ENCODE measurements at regions not wholly inside any gene's neighbourhood (a gene's known extent, or its start where the extent isn't known, plus 50 kb on each side); places are given as distances from the start of the nearest gene placed in this dataset.

DNA sequence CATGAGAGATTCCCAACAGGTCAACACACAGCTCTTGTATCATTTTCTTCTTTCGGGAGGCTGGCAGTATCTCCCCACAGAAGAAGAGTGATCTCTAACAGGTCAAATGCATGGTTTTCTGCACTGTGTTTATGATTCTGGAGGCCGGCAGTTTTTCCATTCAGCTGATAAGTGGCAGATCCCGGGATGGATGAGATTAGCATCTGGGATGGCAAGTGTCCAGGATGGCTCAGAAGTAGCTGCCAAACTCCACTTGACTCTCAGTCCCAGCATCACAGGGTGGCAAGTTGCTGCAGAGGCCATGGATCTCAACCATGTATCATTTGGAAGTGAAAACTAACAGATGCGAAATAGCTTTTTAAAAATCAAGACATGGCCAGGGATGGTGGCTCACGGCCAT lies 97.8 kb upstream of the SLC44A1 start:
- no peak for DNase-seq (ENCODE audit: low spot score)

DNA sequence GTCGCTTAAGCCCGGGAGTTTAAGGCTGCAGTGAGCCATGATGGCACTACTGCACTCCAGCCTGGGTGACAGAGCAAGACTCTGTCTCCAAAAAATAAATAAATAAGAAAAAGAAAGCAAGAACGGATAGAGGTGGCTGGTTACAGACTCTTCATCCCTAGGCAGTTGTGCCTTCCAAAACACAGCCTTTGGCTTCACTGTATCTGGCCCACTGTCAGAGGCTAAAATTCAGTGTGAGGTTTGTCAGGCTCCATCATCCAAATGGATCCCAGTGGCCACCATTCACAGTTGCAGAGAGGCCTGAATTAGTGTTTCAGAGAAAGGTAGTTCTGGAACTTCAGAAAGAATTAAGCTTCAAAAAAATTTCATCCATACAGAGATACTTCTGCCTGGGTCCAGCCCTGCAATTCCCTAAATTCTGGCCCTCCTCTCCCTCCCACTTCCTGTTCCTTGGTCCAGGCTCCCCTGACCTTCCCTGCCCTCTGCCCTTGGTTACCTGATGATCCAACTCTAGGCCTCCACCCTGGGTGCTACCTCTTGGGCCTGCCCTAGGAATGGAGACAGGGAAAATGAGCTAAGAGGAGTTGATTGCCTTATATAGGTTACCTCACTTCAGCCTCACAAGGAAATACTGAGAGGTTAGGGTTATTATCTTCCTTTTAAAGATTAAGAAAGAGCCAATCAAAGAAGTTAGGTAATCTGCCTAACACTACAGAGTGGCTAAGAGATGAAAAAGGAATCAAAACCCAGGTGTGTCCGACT lies 97.2 kb upstream of the SLC44A1 start:
- DNase-seq (ENCODE audit: low spot score), result no peak

DNA sequence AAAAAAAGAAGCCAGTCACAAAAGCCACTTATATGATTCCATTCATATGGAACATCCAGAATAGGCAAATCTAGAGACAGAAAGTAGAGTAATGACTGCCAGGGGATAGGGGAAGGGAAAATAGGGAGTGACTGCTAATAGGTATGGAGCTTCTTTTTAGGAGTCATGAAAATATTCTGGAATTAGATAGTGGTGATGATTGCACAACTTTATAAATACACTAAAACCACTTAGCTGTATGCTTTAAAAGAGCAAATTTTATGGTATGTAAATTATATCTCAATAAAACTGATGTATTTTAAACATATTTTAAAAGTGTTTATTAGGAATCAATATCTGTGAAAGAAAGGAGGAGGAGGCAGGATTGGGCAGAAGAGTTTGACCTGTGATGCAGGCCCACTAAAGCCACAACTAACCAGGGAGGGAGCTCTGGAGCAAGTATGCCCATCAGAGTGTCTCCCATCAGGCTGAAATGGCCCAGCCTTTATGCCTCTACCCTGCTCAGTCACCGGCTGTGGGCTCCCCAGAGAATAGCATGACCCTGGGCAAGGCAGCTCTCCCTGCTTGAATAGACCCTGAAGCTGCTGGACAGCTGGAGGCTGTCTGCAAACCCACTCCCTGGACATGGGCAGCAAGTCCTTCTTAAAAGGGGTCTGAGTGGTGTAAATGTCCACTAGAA lies 96.0 kb upstream of the SLC44A1 start:
- no peak for DNase-seq (ENCODE audit: low spot score)

DNA sequence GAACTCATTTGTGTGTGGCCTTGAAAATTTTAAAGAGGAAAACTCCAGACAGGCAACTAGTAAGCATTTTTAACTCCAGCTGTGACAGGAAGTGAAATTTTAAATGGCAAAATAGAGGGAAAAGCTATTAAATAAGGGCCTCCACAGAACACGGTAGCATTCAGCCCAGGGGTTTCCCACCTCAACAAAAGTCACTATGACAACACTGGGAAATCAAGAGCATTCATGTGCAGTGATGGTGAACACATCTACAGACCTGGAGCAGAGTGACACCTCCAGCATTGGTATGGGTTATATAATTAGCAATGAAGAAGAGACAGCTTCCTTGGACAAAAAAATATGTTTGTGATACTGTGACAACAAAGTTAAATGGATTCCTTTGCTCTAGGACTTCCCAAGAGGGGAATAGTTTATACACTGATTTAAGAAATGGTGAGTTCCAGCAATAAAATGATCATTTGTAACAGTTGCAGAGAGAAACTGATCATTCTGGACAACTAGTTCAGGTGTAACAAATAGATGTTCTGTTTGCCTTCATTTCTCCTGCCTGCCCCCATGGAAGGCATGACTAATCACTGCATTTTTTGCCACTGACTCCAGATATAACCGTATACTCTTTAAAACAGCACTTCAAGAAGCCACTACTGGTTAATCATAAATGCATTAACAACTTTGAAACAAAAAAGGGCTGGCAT lies 93.3 kb upstream of the SLC44A1 start:
- no peak for DNase-seq (ENCODE audit: low spot score)

DNA sequence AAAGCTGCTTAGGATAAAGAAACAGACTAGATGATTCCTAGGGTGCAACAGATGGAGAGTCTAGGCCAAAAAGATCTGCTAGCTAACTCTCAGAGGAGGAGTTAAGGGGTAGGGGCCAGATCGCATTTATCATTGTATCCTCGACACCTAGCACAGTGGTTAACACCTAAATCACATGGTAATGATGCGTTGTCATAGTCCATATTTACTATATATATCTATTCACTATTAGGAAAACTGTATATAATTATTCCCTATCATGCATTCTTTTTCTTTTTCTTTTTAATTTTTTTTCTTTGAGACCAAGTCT lies 92.8 kb upstream of the SLC44A1 start:
- DNase-seq (ENCODE audit: low spot score), result no peak

DNA sequence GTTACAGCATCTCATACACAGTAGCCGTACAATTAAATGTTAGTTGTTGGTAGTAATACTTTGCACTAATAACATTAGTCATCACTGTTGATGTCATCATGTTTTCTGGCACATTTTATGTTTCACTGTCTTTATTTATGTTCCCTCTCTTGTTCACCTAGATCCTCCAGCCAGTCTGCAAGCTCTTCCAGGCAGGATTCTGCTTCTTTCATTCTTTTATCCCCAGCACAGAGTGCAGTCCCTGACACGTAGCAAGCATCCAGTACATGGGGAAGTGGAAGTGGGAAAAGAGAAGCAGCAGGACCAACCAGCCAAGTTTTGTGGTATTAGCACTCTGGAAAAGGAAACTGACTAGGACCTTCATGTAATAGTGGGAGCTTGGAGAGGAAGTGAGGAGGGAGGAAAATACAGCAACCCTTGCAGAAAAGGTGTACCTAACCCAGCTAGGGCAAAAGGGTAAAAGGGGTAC lies 89.7 kb upstream of the SLC44A1 start:
- DNase-seq (ENCODE audit: low spot score), result no peak

DNA sequence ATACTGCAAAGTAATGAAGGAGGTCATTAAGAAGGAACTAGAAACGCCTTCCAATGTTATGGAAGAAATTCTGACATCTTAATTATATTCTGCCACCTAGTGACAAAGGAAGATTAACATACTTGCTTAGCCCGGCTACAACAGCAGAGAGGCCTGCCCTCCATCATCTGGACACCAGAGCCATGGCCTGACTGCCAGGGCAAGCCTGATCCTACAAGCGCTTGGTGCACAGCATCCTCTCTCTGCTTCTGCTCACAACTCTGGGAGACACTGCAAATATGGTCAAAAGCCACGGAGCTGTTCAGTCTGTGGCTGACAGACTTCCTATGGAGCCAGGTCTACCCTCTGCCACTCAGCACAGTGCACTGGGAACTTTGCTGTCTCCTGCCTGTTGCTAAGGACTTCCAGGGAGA lies 87.3 kb upstream of the SLC44A1 start:
- peak; percentile 51 for DNase-seq (ENCODE audit: low spot score)

DNA sequence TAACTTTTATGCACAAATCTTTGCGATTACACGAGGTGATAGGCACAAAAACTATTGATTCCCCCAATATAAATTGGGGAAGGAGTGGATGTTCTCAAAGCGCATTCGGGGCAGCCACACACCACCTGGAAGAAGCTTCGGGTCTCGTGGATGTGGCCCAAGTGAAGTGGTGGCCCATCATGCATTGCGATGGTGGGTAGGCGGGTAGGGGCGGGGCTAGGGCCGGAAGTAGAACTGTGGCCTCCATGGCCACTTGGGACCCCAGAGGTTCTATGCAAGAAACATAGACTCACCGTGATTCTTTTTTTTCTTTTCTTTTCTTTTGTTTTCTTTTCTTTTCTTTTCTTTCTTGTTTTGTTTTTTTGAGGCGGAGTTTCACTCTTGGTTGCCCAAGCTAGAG lies 86.4 kb upstream of the SLC44A1 start:
- no peak for DNase-seq (ENCODE audit: low spot score)

DNA sequence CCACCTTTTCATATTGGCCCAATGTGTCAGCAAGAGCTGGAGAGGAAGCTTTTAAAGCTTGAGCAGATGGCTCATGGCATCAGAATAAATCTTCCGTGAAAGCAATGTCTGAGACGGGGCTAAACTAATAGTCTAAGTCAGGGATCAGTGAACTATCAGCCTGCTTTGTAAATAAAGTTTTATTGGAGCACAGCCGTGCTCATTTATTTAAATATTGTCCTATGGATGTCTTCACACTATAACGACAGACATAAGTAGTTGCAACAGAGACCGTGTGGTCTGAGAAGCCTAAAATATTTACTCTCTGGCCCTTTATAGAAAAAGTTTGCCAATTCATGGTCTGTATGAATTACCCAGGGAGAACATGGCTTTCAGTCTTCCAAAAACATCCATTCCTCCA lies 85.6 kb upstream of the SLC44A1 start:
- DNase-seq (ENCODE audit: low spot score), result no peak

DNA sequence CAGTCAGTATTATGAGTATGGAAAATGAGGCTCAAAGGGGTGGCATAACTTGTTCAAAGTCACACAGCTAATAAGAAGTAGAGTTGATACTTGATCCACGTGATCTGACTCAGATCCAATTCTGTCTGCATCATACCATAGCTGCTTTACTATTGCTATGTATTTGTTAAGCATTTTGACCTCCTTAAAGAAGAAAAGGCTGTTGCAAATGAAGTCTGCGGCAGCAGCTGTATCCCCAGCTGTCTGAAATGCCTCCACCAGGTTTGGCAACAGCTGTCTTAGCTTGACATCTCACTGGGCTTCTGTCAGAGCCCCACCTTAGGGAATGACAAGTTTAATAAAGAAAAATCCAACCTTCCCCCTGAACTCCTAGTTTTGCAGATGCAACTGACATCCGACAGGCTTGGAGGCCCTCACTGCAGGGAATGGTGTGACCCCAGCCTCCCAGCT lies 75.6 kb upstream of the SLC44A1 start:
- DNase-seq (ENCODE audit: low spot score), result no peak

DNA sequence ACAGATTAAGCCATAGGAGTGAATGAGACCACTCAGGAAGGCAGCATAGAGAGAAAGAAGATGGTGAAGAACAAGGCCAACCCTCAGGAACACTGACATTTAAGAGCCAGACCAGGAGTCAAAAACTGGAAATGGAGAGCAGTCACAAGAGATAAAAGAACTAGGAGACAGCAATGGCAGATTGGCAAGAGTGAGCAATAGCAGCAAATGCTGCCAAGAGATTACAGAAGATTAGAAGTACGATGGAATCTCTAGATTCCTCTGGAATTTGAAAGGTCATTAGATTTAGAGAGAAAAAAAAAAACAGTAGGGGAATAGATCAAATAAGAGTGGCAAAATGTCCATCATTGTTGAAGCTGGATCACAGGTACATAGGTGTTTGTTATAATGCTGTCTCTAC lies 73.4 kb upstream of the SLC44A1 start:
- no peak for DNase-seq (ENCODE audit: low spot score)

DNA sequence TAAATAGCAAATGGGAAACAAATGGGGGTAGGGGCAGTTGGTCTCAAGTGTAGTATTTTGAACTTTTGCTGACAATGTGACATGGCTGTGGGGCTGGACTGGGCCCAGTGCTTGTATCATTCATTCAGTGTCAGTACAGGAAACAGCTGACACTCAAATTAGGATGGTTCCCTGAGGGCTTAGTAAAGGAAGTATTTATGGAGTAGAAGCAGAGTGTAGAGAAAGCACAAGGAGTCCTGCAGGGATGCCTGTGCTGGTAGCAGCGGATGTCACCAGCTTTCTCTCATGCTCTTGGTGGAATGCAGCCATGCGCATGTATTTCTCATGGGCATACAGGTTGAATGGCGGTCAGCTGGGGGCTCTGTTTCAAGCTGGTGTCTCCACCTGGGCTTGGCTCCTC lies 72.9 kb upstream of the SLC44A1 start:
- no peak for DNase-seq (ENCODE audit: low spot score)

DNA sequence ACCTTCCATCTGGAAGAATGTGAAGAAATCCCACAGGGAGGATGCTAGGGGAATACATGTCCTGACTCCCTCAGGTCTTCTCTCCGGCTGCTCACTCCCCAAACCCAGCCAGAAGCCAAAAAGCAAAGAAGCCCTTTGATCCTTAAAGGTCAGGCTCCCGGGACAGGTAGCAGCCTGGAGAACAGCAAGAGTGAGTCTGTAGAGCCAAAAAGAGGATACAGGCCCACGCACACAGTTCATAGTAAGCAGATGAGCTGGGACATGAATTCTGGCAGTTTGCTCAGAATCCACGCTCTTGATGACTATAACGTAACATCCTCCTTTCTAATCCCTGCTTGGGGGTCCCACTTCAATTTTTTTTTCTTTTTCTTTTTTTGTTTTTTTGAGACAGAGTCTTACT lies 72.0 kb upstream of the SLC44A1 start:
- DNase-seq (ENCODE audit: low spot score), result no peak

DNA sequence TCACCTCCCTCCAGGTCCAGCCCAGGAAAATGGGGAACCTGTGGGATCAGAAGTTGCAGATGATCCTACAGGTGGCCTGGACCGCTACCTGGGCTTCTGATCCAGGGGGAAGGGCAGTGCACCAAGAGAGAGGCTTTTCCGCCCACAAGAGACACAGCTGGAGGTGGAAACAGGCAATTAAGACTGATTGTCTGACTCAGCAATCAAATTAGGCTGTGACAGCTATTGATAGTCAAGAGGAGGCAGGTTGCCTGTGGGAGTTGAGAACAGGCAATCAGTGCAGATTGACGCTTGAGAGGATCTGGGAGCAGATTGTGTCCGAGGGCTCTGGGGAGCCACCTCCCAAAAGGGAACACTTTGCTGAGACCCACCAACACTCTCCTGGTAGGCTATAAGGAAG lies 71.1 kb upstream of the SLC44A1 start:
- no peak for DNase-seq (ENCODE audit: low spot score)

DNA sequence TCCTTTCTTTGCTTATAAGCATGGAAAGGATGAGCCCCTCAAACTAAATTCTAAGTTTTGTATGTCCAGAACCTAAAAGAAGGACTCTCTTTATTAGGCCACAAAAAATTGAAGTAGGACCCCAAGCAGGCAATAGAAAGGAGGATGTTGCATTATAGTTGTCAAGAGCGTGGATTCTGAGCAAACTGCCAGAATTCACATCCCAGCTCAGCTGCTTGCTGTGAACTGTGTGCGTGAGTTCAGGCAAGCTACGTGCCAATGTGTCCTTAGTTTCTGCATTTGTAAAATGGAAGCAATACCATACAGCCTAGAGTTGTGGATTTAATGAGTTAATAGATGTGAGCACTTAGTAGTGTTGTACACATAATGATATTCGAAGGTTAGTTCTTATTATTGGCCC lies 70.6 kb upstream of the SLC44A1 start:
- no peak for DNase-seq (ENCODE audit: low spot score)

DNA sequence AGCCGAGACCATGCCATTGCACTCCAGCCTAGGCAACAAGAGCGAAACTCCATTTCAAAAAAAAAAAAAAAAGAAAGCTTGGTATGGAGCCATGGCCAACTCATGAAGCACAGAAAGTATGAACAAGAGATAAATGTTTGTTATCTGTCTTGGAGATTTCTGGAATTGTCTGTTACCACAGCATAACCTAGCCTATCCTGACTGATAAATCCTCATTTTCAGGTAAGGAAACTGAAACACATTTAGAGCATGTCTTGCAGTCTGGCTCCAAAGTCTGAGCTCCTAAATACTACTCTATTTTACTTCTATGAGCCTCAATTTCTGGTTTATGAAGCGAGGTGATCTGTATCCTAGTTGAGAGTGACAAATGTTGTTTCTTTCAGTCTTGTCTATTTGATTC lies 68.3 kb upstream of the SLC44A1 start:
- DNase-seq (ENCODE audit: low spot score), result no peak

DNA sequence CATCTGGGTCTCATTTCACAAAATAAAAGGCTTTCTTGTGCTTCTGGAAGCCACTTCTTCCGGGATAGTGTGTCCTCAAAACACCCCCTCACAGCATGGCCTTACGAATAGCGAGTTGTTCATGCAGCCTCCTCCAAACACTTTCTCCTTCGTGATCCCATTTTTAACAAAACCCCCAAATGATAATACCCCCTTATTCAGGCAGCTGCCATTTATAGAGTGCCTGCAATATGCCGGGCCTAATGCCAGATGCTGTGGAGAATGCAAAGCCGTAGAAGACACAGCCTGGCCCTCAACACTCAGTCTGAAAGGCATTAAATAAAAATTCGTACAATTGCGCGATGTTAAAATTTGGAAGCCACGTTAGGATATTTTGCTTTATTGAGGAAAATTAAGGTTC lies 66.4 kb upstream of the SLC44A1 start:
- DNase-seq (ENCODE audit: low spot score), result no peak

DNA sequence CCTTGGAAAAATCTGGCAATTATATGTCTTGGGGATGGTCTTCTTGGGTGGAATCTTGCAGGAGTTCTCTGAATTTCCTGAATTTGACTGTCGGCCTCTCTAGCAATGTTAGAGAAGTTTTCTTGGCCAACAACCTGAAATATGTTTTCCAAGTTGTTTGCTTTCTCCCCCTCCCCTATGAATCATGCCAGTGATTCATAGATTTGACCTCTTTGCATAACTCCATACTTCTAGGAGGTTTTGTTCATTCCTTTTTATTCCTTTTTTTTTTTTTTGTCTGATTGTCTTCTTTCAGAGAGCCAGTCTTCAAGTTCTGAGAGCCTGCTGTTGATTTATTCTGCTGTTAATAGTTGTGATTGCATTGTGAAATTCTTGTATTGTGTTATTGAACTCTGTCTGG lies 56.7 kb upstream of the SLC44A1 start:
- DNase-seq (ENCODE audit: low spot score), result no peak

DNA sequence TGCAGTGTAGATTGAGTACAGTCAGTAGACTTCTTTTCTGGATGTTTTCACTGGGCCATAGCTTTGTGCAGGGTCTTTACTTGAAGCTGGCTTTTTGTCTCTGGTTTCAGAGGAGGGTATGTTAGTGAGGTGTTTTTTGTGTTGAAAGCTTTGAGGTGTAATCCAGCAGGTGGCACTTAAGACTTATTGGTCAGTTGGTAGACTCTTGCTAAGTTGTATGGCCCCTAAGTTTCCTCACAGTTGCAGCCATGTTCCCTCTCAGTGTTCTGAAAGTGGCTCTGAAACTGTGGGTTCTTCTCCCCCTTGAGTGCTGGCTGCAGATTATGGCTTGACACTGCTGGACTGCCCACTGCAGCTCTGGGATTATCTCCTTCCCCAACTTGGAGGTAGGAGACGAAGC lies 55.7 kb upstream of the SLC44A1 start:
- DNase-seq (ENCODE audit: low spot score), result no peak

DNA sequence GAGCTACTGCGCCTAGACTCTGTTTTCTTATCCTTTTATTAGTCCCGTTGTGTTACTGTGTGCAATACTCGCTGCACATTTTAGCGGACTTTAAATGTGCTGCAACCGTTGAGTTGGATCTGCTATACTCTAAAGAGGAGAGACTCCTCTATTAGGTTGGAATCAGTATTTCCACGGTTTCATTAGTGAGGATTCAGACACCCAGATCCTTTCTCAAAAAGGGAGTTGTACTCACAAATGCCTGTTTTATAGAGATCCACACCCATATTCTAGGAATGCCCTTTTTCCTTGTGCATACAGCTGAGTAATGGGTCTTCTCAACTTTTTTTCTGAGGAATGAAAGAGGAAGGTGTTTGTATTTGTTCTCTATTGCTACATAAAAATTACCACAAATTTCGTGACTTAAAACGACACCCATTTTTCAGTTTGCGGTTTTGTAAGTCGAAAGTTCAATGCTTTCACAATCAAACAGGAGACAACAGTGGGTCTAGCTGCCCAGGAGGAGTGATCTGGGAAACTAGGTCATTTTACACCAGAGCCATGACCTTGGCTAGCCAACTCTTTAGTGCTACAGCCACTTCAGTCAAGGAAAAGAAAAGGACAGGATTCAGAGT lies 52.8 kb upstream of the SLC44A1 start:
- DNase-seq (ENCODE audit: low spot score), result no peak

DNA sequence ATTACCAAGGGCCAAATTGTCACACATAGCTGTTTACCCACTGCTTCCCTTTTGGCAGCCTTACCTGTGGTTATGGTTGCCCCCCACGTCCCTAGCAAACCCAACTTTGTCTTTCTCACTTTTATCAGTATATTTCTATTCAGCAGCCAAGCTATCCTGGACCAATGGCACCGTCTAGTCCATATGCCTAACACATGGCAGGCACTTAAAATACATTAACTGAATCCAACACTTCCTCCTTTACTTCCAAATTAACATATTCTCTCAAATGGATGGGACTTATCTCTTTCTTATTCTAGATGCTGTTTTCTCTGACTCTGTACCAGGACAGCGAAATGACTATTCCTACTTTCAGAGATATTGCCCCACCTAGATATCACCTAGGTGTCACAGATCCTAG lies 50.9 kb upstream of the SLC44A1 start:
- no peak for DNase-seq (ENCODE audit: low spot score)

DNA sequence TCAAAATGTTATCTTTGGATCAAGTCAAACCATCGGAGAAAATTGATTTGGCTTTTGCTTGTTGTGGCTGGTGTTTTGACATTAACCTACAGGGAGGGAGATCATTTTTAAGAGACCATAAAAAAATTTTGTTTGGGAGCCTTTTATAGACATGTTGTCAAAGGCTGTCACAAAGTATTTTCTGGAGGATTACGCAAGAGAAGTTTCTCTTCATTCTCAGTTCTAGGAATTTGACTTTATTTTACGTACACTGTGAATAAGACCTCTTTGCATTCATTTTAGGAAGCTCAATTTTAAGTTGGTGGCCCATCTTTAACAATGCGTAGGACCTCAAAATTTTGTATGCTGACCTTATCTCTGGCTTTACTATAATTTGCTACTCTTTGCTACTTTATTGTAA lies 50.2 kb upstream of the SLC44A1 start:
- DNase-seq (ENCODE audit: low spot score), result no peak
